HFFc6 (cell line): ENCODE measurements at regions not wholly inside any gene's neighbourhood (a gene's known extent, or its start where the extent isn't known, plus 50 kb on each side); places are given as distances from the start of the nearest gene placed in this dataset.

Source experiments
- DNase-seq: peaks from one replicate; pipeline ENCODE4 v3.0.0-alpha.2; 2018
- H3K27ac Mint-ChIP-seq: 2 replicates; pipeline ENCODE4 v1.8.0; 2020; ENCODE audit warnings: mild to moderate bottlenecking, mixed read lengths
- H3K27me3 Mint-ChIP-seq: 2 replicates; pipeline ENCODE4 v1.8.0; 2021; ENCODE audit warnings: mild to moderate bottlenecking, moderate library complexity, mixed read lengths; ENCODE audit not compliant: insufficient read depth
- H3K36me3 Mint-ChIP-seq: 2 replicates; pipeline ENCODE4 v1.8.0; 2021; ENCODE audit warnings: low read depth, mixed read lengths
- H3K4me1 Mint-ChIP-seq: 2 replicates; pipeline ENCODE4 v1.8.0; 2020; ENCODE audit warnings: low read depth, mixed read lengths
- H3K4me3 Mint-ChIP-seq: 2 replicates; pipeline ENCODE4 v1.8.0; 2020; ENCODE audit warnings: mild to moderate bottlenecking, moderate library complexity, mixed read lengths
- H3K9me3 Mint-ChIP-seq: 2 replicates; pipeline ENCODE4 v1.8.0; 2020; ENCODE audit warnings: mild to moderate bottlenecking, mixed read lengths
- CTCF ChIP-seq: fragments of 200-600 bp; sonication (generic); IDR thresholded peaks from 2 replicates; pipeline ENCODE4 v1.5.0; 2021; ENCODE audit warnings: antibody characterized with exemption, mild to moderate bottlenecking

- H3K27me3 Mint-ChIP-seq: peaks cover 5% of the 10 kb centered on the region; the same call in 1 of the 2 replicates
- no peak for TF ChIP-seq CTCF
- no peak overlapping the region for H3K27ac Mint-ChIP-seq
- DNase-seq: no peak
- H3K36me3 Mint-ChIP-seq: peaks cover 4% of the 10 kb centered on the region; the same call in 1 of the 2 replicates
- no peak overlapping the region for H3K4me3 Mint-ChIP-seq
- peaks cover 41% of the 10 kb centered on the region for H3K9me3 Mint-ChIP-seq
- no peaks in the 10 kb centered on the region for H3K4me1 Mint-ChIP-seq
Observed at GRCh38 chr6:167711768-167712730, 114.7 kb upstream of the AFDN start.

- H3K9me3 Mint-ChIP-seq: peaks cover 47% of the 10 kb centered on the region
- no peak for TF ChIP-seq CTCF
- no peak for DNase-seq
- H3K27ac Mint-ChIP-seq: no peak overlapping the region
- peaks cover 5% of the 10 kb centered on the region; the same call in 1 of the 2 replicates for H3K27me3 Mint-ChIP-seq
- H3K4me1 Mint-ChIP-seq: no peaks in the 10 kb centered on the region
- peaks cover 4% of the 10 kb centered on the region; the same call in 1 of the 2 replicates for H3K36me3 Mint-ChIP-seq
- H3K4me3 Mint-ChIP-seq: no peak overlapping the region
Observed at GRCh38 chr6:167712731-167713475, 113.8 kb upstream of the AFDN start.

GRCh38 chr6:167714152-167714551 lies 112.6 kb upstream of the AFDN start:
- no peak overlapping the region for H3K4me3 Mint-ChIP-seq
- H3K27ac Mint-ChIP-seq: no peak overlapping the region
- no peak for TF ChIP-seq CTCF
- peaks cover 4% of the 10 kb centered on the region; the same call in 1 of the 2 replicates for H3K36me3 Mint-ChIP-seq
- H3K4me1 Mint-ChIP-seq: no peaks in the 10 kb centered on the region
- DNase-seq: no peak
- H3K9me3 Mint-ChIP-seq: peaks cover 42% of the 10 kb centered on the region
- peaks cover 3% of the 10 kb centered on the region; the same call in 1 of the 2 replicates for H3K27me3 Mint-ChIP-seq

- no peak for DNase-seq
- Mint-ChIP-seq H3K9me3 (peaks cover 41% of the 10 kb centered on the region), H3K27me3 (peaks cover 3% of the 10 kb centered on the region; the same call in 1 of the 2 replicates), H3K27ac (no peak overlapping the region), H3K36me3 (no peaks in the 10 kb centered on the region), H3K4me3 (no peak overlapping the region), H3K4me1 (no peaks in the 10 kb centered on the region)
- no peak for TF ChIP-seq CTCF
Observed at GRCh38 chr6:167717455-167717854, 109.3 kb upstream of the AFDN start.

GRCh38 chr6:167717867-167718266 lies 108.8 kb upstream of the AFDN start:
- no peaks in the 10 kb centered on the region for H3K4me1 Mint-ChIP-seq
- H3K36me3 Mint-ChIP-seq: no peaks in the 10 kb centered on the region
- H3K27me3 Mint-ChIP-seq: peaks cover 3% of the 10 kb centered on the region; the same call in 1 of the 2 replicates
- no peak overlapping the region for H3K27ac Mint-ChIP-seq
- no peak for TF ChIP-seq CTCF
- H3K4me3 Mint-ChIP-seq: no peak overlapping the region
- DNase-seq: no peak
- H3K9me3 Mint-ChIP-seq: peaks cover 41% of the 10 kb centered on the region
